IPS DF 6.9 (cell line): ENCODE measurements at regions not wholly inside any gene's neighbourhood (a gene's known extent, or its start where the extent isn't known, plus 50 kb on each side); places are given as distances from the start of the nearest gene placed in this dataset.
"Not testable (repeated sequence)": the region's sequence is repeated elsewhere in the genome, so short reads cannot be mapped to it uniquely, and the experiment has no call there.

Source experiments
- DNase-seq: peaks from one replicate; pipeline ENCODE4 v3.0.0-alpha.2; 2013; ENCODE audit warnings: low read depth, low spot score
- H3K27ac ChIP-seq: one replicate; pipeline ENCODE4 v1.5.1; 2013; ENCODE audit warnings: low read length, control low read depth
- H3K27me3 ChIP-seq: 2 replicates; pipeline ENCODE4 v1.6.1; 2013; ENCODE audit warnings: mild to moderate bottlenecking, low read length; ENCODE audit not compliant: control insufficient read depth, insufficient read depth
- H3K36me3 ChIP-seq: 2 replicates; pipeline ENCODE4 v1.6.1; 2013; ENCODE audit warnings: low read length; ENCODE audit not compliant: control insufficient read depth, insufficient read depth
- H3K4me1 ChIP-seq: 2 replicates; pipeline ENCODE4 v1.6.1; 2013; ENCODE audit warnings: low read length; ENCODE audit not compliant: control insufficient read depth, insufficient read depth
- H3K4me3 ChIP-seq: 2 replicates; pipeline ENCODE4 v1.5.1; 2013; ENCODE audit warnings: mild to moderate bottlenecking, low read length
- H3K9me3 ChIP-seq: 2 replicates; pipeline ENCODE4 v1.6.1; 2013; ENCODE audit warnings: low read length, inconsistent platforms; ENCODE audit not compliant: control insufficient read depth, insufficient read depth
- WGBS: extraction: QIAGEN DNeasy Blood & Tissue Kit; methylation state at CpG from one replicate; pipeline ENCODE4 v1.1.7; 2013; ENCODE audit warnings: mixed read lengths, missing lambda C conversion rate; ENCODE audit not compliant: insufficient read length, insufficient coverage; 5-methylcytosine and 5-hydroxymethylcytosine counted together

DNA sequence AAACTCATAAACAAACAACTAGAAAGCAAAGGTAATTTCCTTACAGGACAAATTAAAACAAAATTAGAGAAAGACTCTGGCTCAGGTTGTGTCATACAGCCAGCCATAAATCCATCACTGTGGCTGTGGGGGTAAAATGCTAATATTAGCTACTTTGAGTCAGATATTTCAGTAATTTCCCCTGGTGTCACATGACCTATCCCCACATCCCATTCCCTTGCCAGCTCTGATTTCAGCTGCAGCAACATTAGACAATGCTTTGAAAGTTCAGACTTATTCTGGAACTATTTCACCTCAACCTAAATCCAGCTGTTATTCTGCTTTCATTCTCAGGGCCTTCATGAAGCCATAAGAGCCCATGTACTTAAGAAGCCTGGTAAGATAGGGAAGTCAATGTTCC is 55.3 kb downstream of the RPL10L start:
- Histone ChIP-seq H3K4me1 (no peaks in the 10 kb centered on the region), H3K27ac (no peak overlapping the region), H3K4me3 (no peak overlapping the region), H3K27me3 (no peaks in the 10 kb centered on the region), H3K36me3 (no peaks in the 10 kb centered on the region), H3K9me3 (no peaks in the 10 kb centered on the region)
- no peak for DNase-seq

DNA sequence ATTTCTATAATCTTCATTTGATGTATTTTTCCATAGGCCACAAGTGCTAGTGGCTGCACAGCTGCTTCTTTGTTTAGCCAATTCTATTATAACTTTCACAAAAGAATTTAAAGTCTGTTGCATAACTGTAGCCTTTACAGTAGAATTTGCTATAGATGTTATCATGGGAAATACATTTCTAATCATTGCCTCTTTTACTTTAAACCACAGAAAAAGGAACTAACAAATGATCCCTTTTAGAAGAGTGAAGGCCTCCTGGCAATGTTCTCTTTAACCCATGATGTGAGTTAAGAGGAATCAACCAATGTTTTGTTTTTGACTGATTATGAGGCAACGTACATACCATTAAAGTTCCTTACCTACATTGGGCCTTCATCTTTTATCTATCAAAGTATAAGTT is 68.8 kb downstream of the RPL10L start:
- WGBS = no CpG with 5 or more reads among the region's 1 CpG
- no peak overlapping the region for H3K27ac ChIP-seq
- DNase-seq = no peak

DNA sequence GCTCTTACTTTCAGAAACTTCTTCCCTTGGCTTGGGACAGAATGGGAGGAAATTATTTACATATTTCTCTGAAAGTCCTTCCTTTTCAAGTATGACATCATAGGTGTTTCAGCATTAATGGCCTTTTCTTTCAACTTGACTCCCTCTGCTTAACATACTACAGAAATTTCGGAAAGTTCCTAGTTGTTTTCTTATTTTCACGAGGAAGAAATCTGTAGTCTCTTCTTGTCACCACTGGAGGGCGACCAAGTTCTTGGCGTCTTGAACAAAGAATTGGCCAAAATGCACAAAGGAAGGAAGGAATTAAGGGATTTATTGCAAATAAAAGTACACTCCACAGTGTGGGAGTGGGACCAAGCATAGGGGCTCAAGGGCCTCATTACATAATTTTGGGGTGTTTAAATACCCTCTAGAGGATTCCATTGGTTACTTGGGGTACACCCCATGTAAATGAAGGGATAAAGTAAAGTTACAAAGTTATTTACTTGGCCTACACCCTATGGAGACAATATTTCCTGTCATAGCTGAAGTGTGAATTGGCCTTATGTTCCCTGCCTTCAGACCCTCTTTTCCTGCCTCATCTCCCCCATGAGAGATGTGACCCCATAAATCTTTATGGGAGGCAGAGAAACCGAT is 70.4 kb downstream of the RPL10L start:
- no peaks in the 10 kb centered on the region for H3K4me1 ChIP-seq
- peak; percentile 13 for DNase-seq

More for the DNA sequence above, 68.8 kb downstream of the RPL10L start:
- Histone ChIP-seq H3K9me3 (no peaks in the 10 kb centered on the region), H3K4me1 (no peaks in the 10 kb centered on the region), H3K36me3 (no peaks in the 10 kb centered on the region), H3K4me3 (no peak overlapping the region), H3K27me3 (no peaks in the 10 kb centered on the region)

DNA sequence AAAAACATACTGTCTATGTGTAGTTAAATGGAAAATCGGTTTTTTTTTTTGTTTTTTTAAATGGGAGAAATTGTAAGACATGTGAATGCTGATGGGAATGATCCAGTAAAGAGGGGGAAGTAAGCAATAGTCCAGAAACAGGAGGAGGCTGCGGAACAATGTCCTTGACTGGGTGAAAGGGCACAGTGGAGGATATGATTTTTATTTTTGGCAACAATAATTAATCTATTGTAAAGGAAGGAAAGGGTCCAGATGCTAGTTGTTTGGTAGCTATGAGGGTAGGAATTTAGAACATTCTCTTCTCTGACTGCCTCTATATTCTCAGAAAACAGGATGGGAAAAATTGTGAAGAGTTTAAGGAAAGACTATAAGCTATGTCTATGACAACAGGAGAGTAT is 76.6 kb downstream of the RPL10L start:
- Histone ChIP-seq H3K27me3 (no peaks in the 10 kb centered on the region), H3K9me3 (no peaks in the 10 kb centered on the region), H3K4me1 (no peaks in the 10 kb centered on the region), H3K27ac (no peak overlapping the region), H3K4me3 (no peak overlapping the region), H3K36me3 (no peaks in the 10 kb centered on the region)
- DNase-seq = no peak
- WGBS = no CpG with 5 or more reads among the region's 2 CpGs

More for the DNA sequence above, 70.4 kb downstream of the RPL10L start:
- no peak overlapping the region for H3K27ac ChIP-seq
- H3K9me3 ChIP-seq = no peaks in the 10 kb centered on the region
- no peak overlapping the region for H3K4me3 ChIP-seq
- WGBS = no CpG with 5 or more reads among the region's 5 CpGs
- H3K27me3 ChIP-seq = no peaks in the 10 kb centered on the region
- H3K36me3 ChIP-seq = no peaks in the 10 kb centered on the region

GRCh38 chr14:46574221-46574977 is 77.2 kb downstream of the RPL10L start:
- H3K4me1 ChIP-seq = no peaks in the 10 kb centered on the region
- H3K4me3 ChIP-seq = no peak overlapping the region
- no peak for DNase-seq
- H3K36me3 ChIP-seq = no peaks in the 10 kb centered on the region
- H3K27ac ChIP-seq = no peak overlapping the region
- H3K27me3 ChIP-seq = no peaks in the 10 kb centered on the region
- WGBS = no CpG with 5 or more reads among the region's 3 CpGs
- no peaks in the 10 kb centered on the region for H3K9me3 ChIP-seq

- Histone ChIP-seq H3K9me3 (no peaks in the 10 kb centered on the region), H3K27ac (no peak overlapping the region), H3K27me3 (no peaks in the 10 kb centered on the region), H3K36me3 (no peaks in the 10 kb centered on the region), H3K4me1 (no peaks in the 10 kb centered on the region), H3K4me3 (no peak overlapping the region)
- no peak for DNase-seq
Measured at GRCh38 chr14:46573498-46573897, 78.1 kb downstream of the RPL10L start.

- WGBS = no CpG with 5 or more reads among the region's 2 CpGs
- Histone ChIP-seq H3K4me3 (no peak overlapping the region), H3K27ac (no peak overlapping the region), H3K4me1 (no peaks in the 10 kb centered on the region), H3K27me3 (no peaks in the 10 kb centered on the region), H3K36me3 (no peaks in the 10 kb centered on the region), H3K9me3 (no peaks in the 10 kb centered on the region)
- DNase-seq = no peak
Measured at GRCh38 chr14:46571970-46572369, 79.6 kb downstream of the RPL10L start.

DNA sequence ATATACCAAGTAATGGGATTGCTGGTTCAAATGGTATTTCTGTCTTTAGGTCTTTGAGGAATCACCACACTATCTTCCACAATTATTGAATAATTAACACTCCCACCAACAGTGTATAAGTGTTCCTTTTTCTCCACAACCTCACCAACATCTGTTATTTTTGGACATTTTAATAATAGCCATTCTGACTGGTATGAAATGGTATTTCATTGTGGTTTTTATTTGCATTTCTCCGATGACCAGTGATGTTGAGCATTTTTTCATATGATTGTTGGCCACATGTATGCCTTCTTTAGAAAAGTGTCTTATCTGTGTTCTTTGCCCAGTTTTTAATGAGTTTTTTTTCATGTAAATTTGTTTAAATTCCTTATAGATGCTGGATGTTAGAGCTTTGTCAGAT is 83.4 kb downstream of the RPL10L start:
- WGBS = no CpG with 5 or more reads among the region's 1 CpG
- H3K4me3 ChIP-seq, H3K36me3 ChIP-seq, H3K4me1 ChIP-seq, H3K27me3 ChIP-seq, H3K9me3 ChIP-seq, H3K27ac ChIP-seq, DNase-seq: not testable (repeated sequence)

GRCh38 chr14:46550836-46551235 is 100.7 kb downstream of the RPL10L start:
- DNase-seq = no peak
- Histone ChIP-seq H3K9me3 (no peaks in the 10 kb centered on the region), H3K36me3 (no peaks in the 10 kb centered on the region), H3K4me3 (no peak overlapping the region), H3K4me1 (no peaks in the 10 kb centered on the region), H3K27me3 (no peaks in the 10 kb centered on the region), H3K27ac (no peak overlapping the region)
- WGBS = no CpG with 5 or more reads among the region's 9 CpGs

DNA sequence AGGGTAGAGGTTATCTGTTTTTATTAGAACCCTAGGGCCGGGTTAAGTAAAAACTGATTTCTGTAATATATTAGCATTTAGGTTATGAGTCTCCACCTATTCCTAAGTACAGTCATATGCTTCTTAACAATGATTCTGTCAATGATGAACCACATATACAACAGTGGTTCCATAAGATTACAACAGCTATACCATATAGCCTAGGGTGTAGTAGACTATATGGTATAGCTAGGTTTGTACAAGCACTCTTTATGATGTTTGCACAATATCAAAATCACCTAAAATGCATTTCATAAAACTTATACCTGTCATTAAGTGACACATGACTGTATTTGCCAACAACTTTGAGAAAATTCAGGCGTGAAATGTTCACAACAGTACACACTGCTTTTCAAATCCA is 110.6 kb downstream of the RPL10L start:
- H3K27me3 ChIP-seq = no peaks in the 10 kb centered on the region
- no peaks in the 10 kb centered on the region for H3K4me1 ChIP-seq
- no peak overlapping the region for H3K27ac ChIP-seq
- no CpG with 5 or more reads among the region's 2 CpGs for WGBS
- H3K36me3 ChIP-seq = no peaks in the 10 kb centered on the region
- no peaks in the 10 kb centered on the region for H3K9me3 ChIP-seq
- no peak for DNase-seq
- H3K4me3 ChIP-seq = no peak overlapping the region

GRCh38 chr14:46519121-46519520 is 132.5 kb downstream of the RPL10L start:
- no peaks in the 10 kb centered on the region for H3K36me3 ChIP-seq
- H3K4me1 ChIP-seq = no peaks in the 10 kb centered on the region
- DNase-seq = no peak
- H3K27ac ChIP-seq = no peak overlapping the region
- no peaks in the 10 kb centered on the region for H3K9me3 ChIP-seq
- H3K4me3 ChIP-seq = no peak overlapping the region
- no peaks in the 10 kb centered on the region for H3K27me3 ChIP-seq
